ENCODE measurements at regions not wholly inside any gene's neighbourhood (a gene's known extent, or its start where the extent isn't known, plus 50 kb on each side); places are given as distances from the start of the nearest gene placed in this dataset.

DNA sequence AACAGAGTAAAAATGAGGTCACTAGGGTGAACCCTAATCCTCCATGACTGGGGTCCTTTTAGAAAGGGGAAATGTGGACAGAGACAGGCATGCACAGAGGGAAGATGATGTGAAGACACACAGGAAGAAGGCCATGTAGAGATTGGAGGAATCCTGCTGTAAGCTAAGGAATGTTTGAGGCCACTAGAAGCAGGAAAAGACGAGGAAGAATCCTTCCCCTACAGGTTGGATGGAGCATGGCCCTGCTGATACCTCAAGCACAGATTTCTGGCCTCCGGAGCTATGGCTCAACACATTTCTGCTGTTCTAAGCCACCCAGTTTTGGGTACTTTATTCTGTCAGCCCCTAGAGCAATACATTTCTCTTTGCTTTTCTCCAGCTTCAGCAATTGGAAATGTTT, 486.9 kb downstream of the MIAT start:
- TF ChIP-seq, protein P1, sequence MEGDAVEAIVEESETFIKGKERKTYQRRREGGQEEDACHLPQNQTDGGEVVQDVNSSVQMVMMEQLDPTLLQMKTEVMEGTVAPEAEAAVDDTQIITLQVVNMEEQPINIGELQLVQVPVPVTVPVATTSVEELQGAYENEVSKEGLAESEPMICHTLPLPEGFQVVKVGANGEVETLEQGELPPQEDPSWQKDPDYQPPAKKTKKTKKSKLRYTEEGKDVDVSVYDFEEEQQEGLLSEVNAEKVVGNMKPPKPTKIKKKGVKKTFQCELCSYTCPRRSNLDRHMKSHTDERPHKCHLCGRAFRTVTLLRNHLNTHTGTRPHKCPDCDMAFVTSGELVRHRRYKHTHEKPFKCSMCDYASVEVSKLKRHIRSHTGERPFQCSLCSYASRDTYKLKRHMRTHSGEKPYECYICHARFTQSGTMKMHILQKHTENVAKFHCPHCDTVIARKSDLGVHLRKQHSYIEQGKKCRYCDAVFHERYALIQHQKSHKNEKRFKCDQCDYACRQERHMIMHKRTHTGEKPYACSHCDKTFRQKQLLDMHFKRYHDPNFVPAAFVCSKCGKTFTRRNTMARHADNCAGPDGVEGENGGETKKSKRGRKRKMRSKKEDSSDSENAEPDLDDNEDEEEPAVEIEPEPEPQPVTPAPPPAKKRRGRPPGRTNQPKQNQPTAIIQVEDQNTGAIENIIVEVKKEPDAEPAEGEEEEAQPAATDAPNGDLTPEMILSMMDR (conservative IDR thresholded peaks at IDR 0.05; ENCODE audit: low read depth, low read length): no peak
- no peak for TF ChIP-seq EZH2 (IDR thresholded peaks at IDR 0.05; ENCODE audit: borderline replicate concordance, low read depth, low read length, poor library complexity, severe bottlenecking)
- no peaks in the 10 kb centered on the region for H3K9me3 ChIP-seq (ENCODE audit: low read depth, low read length, poor library complexity, severe bottlenecking)
- no peak overlapping the region for H3K27ac ChIP-seq (ENCODE audit: low read depth, low read length, poor library complexity, severe bottlenecking)
- ChIA-PET POLR2A (ENCODE audit: low non-redundant PET) (no interaction called here), CTCF (no interaction called here)
- no peak overlapping the region for H3K4me3 ChIP-seq (ENCODE audit: low read depth, low read length, poor library complexity, severe bottlenecking)
- intact Hi-C loops (cut with micrococcal nuclease; ENCODE audit: unreplicated experiment): no loop called here
- BruUV-seq (replicated peaks): no TSS peak
- no peaks in the 10 kb centered on the region for H3K27me3 ChIP-seq (replicated peaks; ENCODE audit: insufficient read depth, low read depth, low read length, poor library complexity)
- H3K4me1 ChIP-seq (ENCODE audit: insufficient read depth, low read length, poor library complexity, severe bottlenecking): no peaks in the 10 kb centered on the region
- H3K36me3 ChIP-seq (ENCODE audit: insufficient read depth, low read length, poor library complexity, severe bottlenecking): no peaks in the 10 kb centered on the region
- DNase-seq (ENCODE audit: low spot score): no peak

DNA sequence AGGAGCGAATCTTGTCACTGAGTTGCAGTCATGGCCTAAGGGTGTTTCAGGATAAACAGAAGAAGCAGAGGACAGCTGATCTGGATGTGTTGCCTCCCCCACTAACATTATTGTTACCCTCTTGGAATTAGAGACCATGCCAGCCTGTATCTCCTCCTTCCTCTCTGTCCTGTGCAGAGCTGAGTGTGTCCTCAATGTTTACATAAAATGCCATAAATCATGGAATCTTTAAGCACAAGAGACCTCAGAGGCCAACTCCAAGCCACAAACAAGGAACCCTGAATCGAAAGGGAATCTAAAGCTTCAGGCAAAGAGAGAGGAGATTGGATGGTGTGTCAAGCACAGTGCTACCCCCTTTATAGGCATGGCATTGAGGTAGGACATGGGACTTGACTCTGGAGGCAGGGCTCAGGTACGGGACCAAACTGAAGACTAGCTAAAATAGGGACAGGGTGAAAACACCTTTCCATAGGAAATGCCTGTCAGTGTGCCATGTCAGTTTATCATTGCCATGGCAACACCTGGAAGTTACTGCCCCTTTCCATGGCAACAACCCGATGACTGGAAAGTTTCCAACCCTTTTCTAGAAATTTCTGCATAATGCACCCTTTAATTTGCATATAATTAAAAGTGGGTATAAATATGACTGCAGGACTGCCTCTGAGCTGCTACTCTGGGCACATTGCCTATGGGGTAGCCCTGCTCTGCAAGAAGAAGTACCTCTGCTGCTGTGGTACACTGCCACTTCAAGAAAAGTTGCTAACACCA, 489.7 kb downstream of the MIAT start:
- no peaks in the 10 kb centered on the region for H3K36me3 ChIP-seq (ENCODE audit: insufficient read depth, low read length, poor library complexity, severe bottlenecking)
- no peak overlapping the region for H3K4me3 ChIP-seq (ENCODE audit: low read depth, low read length, poor library complexity, severe bottlenecking)
- H3K9me3 ChIP-seq (ENCODE audit: low read depth, low read length, poor library complexity, severe bottlenecking): no peaks in the 10 kb centered on the region
- intact Hi-C loops (cut with micrococcal nuclease; ENCODE audit: unreplicated experiment): no loop called here
- TF ChIP-seq, protein P1 (conservative IDR thresholded peaks at IDR 0.05; ENCODE audit: low read depth, low read length): no peak
- TF ChIP-seq EZH2 (IDR thresholded peaks at IDR 0.05; ENCODE audit: borderline replicate concordance, low read depth, low read length, poor library complexity, severe bottlenecking): no peak
- H3K4me1 ChIP-seq (ENCODE audit: insufficient read depth, low read length, poor library complexity, severe bottlenecking): no peaks in the 10 kb centered on the region
- no peaks in the 10 kb centered on the region for H3K27me3 ChIP-seq (replicated peaks; ENCODE audit: insufficient read depth, low read depth, low read length, poor library complexity)
- no peak for DNase-seq (ENCODE audit: low spot score)
- POLR2A ChIA-PET (ENCODE audit: low non-redundant PET): no interaction called here
- BruUV-seq (replicated peaks): no TSS peak
- CTCF ChIA-PET: no interaction called here
- no peak overlapping the region for H3K27ac ChIP-seq (ENCODE audit: low read depth, low read length, poor library complexity, severe bottlenecking)

DNA sequence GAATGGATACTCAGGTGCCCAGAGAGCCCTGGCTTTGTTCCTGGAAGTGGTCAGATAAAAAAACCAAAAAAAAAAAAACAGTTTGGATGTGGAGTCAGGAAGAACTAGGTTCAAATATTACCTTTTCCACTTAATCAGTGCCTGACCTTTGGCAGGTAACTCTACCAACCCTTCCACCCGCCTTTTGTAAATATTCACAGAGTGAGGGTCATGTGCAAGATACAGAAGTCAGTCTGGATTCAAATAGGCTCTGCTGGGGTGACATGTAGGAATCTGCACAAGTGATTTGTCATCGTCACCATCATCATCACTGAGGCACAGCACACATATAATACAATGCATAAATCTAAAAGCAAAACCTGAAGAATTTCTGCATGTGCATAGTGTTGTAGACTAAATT, 490.7 kb downstream of the MIAT start:
- POLR2A ChIA-PET (ENCODE audit: low non-redundant PET): no interaction called here
- no TSS peak for BruUV-seq (replicated peaks)
- Histone ChIP-seq H3K36me3 (ENCODE audit: insufficient read depth, low read length, poor library complexity, severe bottlenecking) (no peaks in the 10 kb centered on the region), H3K27me3 (replicated peaks; ENCODE audit: insufficient read depth, low read depth, low read length, poor library complexity) (no peaks in the 10 kb centered on the region), H3K9me3 (ENCODE audit: low read depth, low read length, poor library complexity, severe bottlenecking) (no peaks in the 10 kb centered on the region), H3K4me3 (ENCODE audit: low read depth, low read length, poor library complexity, severe bottlenecking) (no peak overlapping the region), H3K27ac (ENCODE audit: low read depth, low read length, poor library complexity, severe bottlenecking) (no peak overlapping the region), H3K4me1 (ENCODE audit: insufficient read depth, low read length, poor library complexity, severe bottlenecking) (no peaks in the 10 kb centered on the region)
- intact Hi-C loops (cut with micrococcal nuclease; ENCODE audit: unreplicated experiment): no loop called here
- CTCF ChIA-PET: no interaction called here
- no peak for DNase-seq (ENCODE audit: low spot score)
- no peak for TF ChIP-seq EZH2 (IDR thresholded peaks at IDR 0.05; ENCODE audit: borderline replicate concordance, low read depth, low read length, poor library complexity, severe bottlenecking)
- TF ChIP-seq, protein P1 (conservative IDR thresholded peaks at IDR 0.05; ENCODE audit: low read depth, low read length): no peak

Data from A673 (cell line).